H9 (cell line): ENCODE measurements at regions not wholly inside any gene's neighbourhood (a gene's known extent, or its start where the extent isn't known, plus 50 kb on each side); places are given as distances from the start of the nearest gene placed in this dataset.
A peak's percentile ranks its signal among the peaks of the same experiment; 100 is the strongest.

Experiments
- DNase-seq: peaks from one replicate; pipeline ENCODE4 v3.0.0-alpha.2; 2017
- H2AFZ ChIP-seq: one replicate; pipeline ENCODE4 v1.6.1; 2013; ENCODE audit warnings: mild to moderate bottlenecking, low read length, control low read depth, moderate library complexity
- H2AK5ac ChIP-seq: 2 replicates; pipeline ENCODE4 v1.6.1; 2013; ENCODE audit warnings: low read length, control low read depth, mixed read lengths; ENCODE audit not compliant: insufficient read length
- H2BK120ac ChIP-seq: one replicate; pipeline ENCODE4 v1.6.1; 2013; ENCODE audit warnings: low read depth, mild to moderate bottlenecking, low read length, control low read depth, inconsistent platforms; ENCODE audit not compliant: poor library complexity, severe bottlenecking
- H2BK12ac ChIP-seq: 2 replicates; pipeline ENCODE4 v1.6.1; 2013; ENCODE audit warnings: low read length, control low read depth, mixed read lengths, low read depth; ENCODE audit not compliant: insufficient read length
- H2BK15ac ChIP-seq: 2 replicates; pipeline ENCODE4 v1.6.1; 2013; ENCODE audit warnings: low read depth, low read length, control low read depth
- H2BK20ac ChIP-seq: one replicate; pipeline ENCODE4 v1.6.1; 2013; ENCODE audit warnings: low read depth, mild to moderate bottlenecking, low read length, control low read depth, inconsistent platforms; ENCODE audit not compliant: poor library complexity, severe bottlenecking
- H2BK5ac ChIP-seq: 2 replicates; pipeline ENCODE4 v1.6.1; 2013; ENCODE audit warnings: low read length, control low read depth, mixed read lengths; ENCODE audit not compliant: insufficient read length
- H3K14ac ChIP-seq: 2 replicates; pipeline ENCODE4 v1.6.1; 2013; ENCODE audit warnings: low read length, control low read depth; ENCODE audit not compliant: insufficient read depth
- H3K18ac ChIP-seq: 2 replicates; pipeline ENCODE4 v1.6.1; 2013; ENCODE audit warnings: low read depth, mild to moderate bottlenecking, mixed read lengths, low read length, control low read depth; ENCODE audit not compliant: insufficient read length
- H3K23ac ChIP-seq: 2 replicates; pipeline ENCODE4 v1.6.1; 2013; ENCODE audit warnings: low read length, control low read depth, mixed read lengths, low read depth; ENCODE audit not compliant: insufficient read length
- H3K23me2 ChIP-seq: 2 replicates; pipeline ENCODE4 v1.6.1; 2013; ENCODE audit warnings: low read depth, mild to moderate bottlenecking, mixed read lengths, low read length, control low read depth; ENCODE audit not compliant: insufficient read length, poor library complexity, severe bottlenecking
- H3K27ac ChIP-seq: 2 replicates; pipeline ENCODE4 v1.5.1; 2013; ENCODE audit warnings: low read length, control low read depth, mixed read lengths, low read depth; ENCODE audit not compliant: insufficient read length
- H3K27me3 ChIP-seq: 2 replicates; pipeline ENCODE4 v1.6.1; 2013; ENCODE audit warnings: low read length, control low read depth, inconsistent platforms; ENCODE audit not compliant: insufficient read depth
- H3K4ac ChIP-seq: 2 replicates; pipeline ENCODE4 v1.6.1; 2013; ENCODE audit warnings: low read depth, mild to moderate bottlenecking, control low read depth, inconsistent platforms, low read length, moderate library complexity
- H3K4me1 ChIP-seq: 2 replicates; pipeline ENCODE4 v1.6.1; 2013; ENCODE audit warnings: low read length, control low read depth, inconsistent platforms; ENCODE audit not compliant: insufficient read depth
- H3K4me2 ChIP-seq: 2 replicates; pipeline ENCODE4 v1.6.1; 2013; ENCODE audit warnings: low read length, control low read depth, mixed read lengths; ENCODE audit not compliant: insufficient read length, insufficient read depth
- H3K56ac ChIP-seq: 2 replicates; pipeline ENCODE4 v1.6.1; 2013; ENCODE audit warnings: low read depth, mild to moderate bottlenecking, mixed read lengths, low read length, control low read depth; ENCODE audit not compliant: insufficient read length
- H3K79me1 ChIP-seq: 2 replicates; pipeline ENCODE4 v1.6.1; 2013; ENCODE audit warnings: low read depth, mild to moderate bottlenecking, moderate library complexity, low read length, control low read depth, inconsistent platforms; ENCODE audit not compliant: insufficient read depth, poor library complexity, severe bottlenecking
- H3K79me2 ChIP-seq: 2 replicates; pipeline ENCODE4 v1.6.1; 2013; ENCODE audit warnings: low read length, control low read depth, inconsistent platforms; ENCODE audit not compliant: insufficient read depth
- H3K9ac ChIP-seq: 2 replicates; pipeline ENCODE4 v1.6.1; 2013; ENCODE audit warnings: low read length, control low read depth, mixed read lengths; ENCODE audit not compliant: insufficient read length; ENCODE audit errors: extremely low read depth
- H3K9me3 ChIP-seq: one replicate; pipeline ENCODE4 v1.6.1; 2013; ENCODE audit warnings: low read depth, low read length, inconsistent platforms; ENCODE audit not compliant: control insufficient read depth
- H3T11ph ChIP-seq: one replicate; pipeline ENCODE4 v1.6.1; 2013; ENCODE audit warnings: mild to moderate bottlenecking, low read length, control low read depth, inconsistent platforms
- H4K20me1 ChIP-seq: one replicate; pipeline ENCODE4 v1.6.1; 2013; ENCODE audit not compliant: control insufficient read depth, insufficient read length, insufficient read depth
- H4K5ac ChIP-seq: 2 replicates; pipeline ENCODE4 v1.6.1; 2013; ENCODE audit warnings: low read depth, mild to moderate bottlenecking, mixed read lengths, low read length, control low read depth; ENCODE audit not compliant: insufficient read length
- H4K8ac ChIP-seq: replicated peaks from 2 replicates; pipeline ENCODE4 v1.6.1; 2013; ENCODE audit warnings: low read length, control low read depth, mixed read lengths, low read depth; ENCODE audit not compliant: insufficient read length
- H4K91ac ChIP-seq: 2 replicates; pipeline ENCODE4 v1.6.1; 2013; ENCODE audit warnings: low read depth, mild to moderate bottlenecking, moderate library complexity, mixed read lengths, low read length, control low read depth; ENCODE audit not compliant: insufficient read length
- H3K27ac Mint-ChIP-seq, 3 experiments: 2 replicates in 2 of 3; 3 replicates in 1 of 3; pipeline ENCODE4 v1.8.0; 2020 to 2021; ENCODE audit warnings: mixed read lengths in 3 of 3, mild to moderate bottlenecking in 1 of 3, moderate library complexity in 1 of 3
- H3K27me3 Mint-ChIP-seq: 2 replicates; pipeline ENCODE4 v1.8.0; 2021; ENCODE audit warnings: low read depth, mild to moderate bottlenecking, moderate library complexity, mixed read lengths
- H3K36me3 Mint-ChIP-seq, 3 experiments: 2 replicates in 2 of 3; 3 replicates in 1 of 3; pipeline ENCODE4 v1.8.0; 2020 to 2021; ENCODE audit warnings: low read depth in 3 of 3, mixed read lengths in 3 of 3; ENCODE audit not compliant: insufficient read depth in 1 of 3
- H3K4me1 Mint-ChIP-seq, 2 experiments: 2 replicates each; pipeline ENCODE4 v1.8.0; 2020; ENCODE audit warnings: mixed read lengths in 2 of 2
- H3K4me3 Mint-ChIP-seq, 2 experiments: 2 replicates in 1 of 2; 3 replicates in 1 of 2; pipeline ENCODE4 v1.8.0; 2020 to 2021; ENCODE audit warnings: mild to moderate bottlenecking in 2 of 2, mixed read lengths in 2 of 2, moderate library complexity in 1 of 2
- H3K9me3 Mint-ChIP-seq, 2 experiments: 2 replicates in 1 of 2; 3 replicates in 1 of 2; pipeline ENCODE4 v1.8.0; 2020; ENCODE audit warnings: mild to moderate bottlenecking in 2 of 2, mixed read lengths in 2 of 2, moderate library complexity in 1 of 2
- WGBS: extraction: QIAGEN DNeasy Blood & Tissue Kit; methylation state at CpG from one replicate; pipeline ENCODE4 v1.1.7; 2013; ENCODE audit warnings: missing lambda C conversion rate, low lambda C conversion rate, mixed read lengths; ENCODE audit not compliant: insufficient read length; ENCODE audit errors: extremely low coverage; 5-methylcytosine and 5-hydroxymethylcytosine counted together
- TF ChIP-seq, protein P1 (sequence below): fragments of 200-600 bp; sonication (generic); conservative IDR thresholded peaks from 3 replicates; pipeline ENCODE4 v1.8.0; 2021; ENCODE audit warnings: antibody characterized with exemption, mild to moderate bottlenecking

DNA sequence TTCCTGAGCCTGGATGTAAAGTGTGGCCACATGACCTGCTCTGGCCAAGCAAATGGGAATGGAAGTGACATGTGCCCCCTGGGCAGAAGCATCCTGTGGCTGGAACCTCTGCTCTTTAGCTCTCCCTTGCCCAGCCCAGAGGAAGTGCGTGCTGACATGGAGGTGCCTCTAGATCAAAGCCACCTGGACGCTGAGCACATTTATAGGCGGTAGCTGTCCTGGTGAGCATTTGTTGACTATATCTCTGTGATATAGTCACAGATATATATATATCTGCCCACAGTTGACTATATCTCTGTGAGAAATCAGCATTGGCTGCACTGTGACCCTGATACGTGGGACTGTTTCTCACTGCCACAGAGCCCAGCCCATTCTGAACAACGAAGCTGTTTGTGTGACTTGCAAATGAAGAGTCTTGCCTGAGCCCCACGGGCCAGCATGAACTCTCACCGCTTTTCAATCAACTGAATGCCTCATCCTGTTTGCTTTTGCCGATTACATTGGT lies 118.8 kb downstream of the C16orf95 start:
- peak overlapping the region in 1 of 3 experiments; percentile 88; a peak in 2 of 7 replicates for H3K27ac Mint-ChIP-seq
- Histone ChIP-seq H2BK5ac (no peak overlapping the region), H2BK12ac (no peak overlapping the region), H4K8ac (no peak overlapping the region), H3K9me3 (no peaks in the 10 kb centered on the region), H3K9ac (no peak overlapping the region), H2BK20ac (no peak overlapping the region), H4K91ac (no peak overlapping the region), H3K79me2 (no peaks in the 10 kb centered on the region), H3K79me1 (no peaks in the 10 kb centered on the region), H2AK5ac (no peak overlapping the region), H3K27ac (no peak overlapping the region), H2AFZ (no peak overlapping the region), H3K4me1 (no peaks in the 10 kb centered on the region), H4K20me1 (no peaks in the 10 kb centered on the region), H2BK15ac (no peak overlapping the region), H3K27me3 (no peaks in the 10 kb centered on the region), H3K56ac (no peak overlapping the region), H3T11ph (no peak overlapping the region), H3K23ac (no peak overlapping the region), H4K5ac (no peak overlapping the region), H3K14ac (no peak overlapping the region), H3K23me2 (no peaks in the 10 kb centered on the region), H3K4me2 (no peak overlapping the region), H3K4ac (no peak overlapping the region), H3K18ac (no peak overlapping the region), H2BK120ac (no peak overlapping the region)
- TF ChIP-seq, protein P1, sequence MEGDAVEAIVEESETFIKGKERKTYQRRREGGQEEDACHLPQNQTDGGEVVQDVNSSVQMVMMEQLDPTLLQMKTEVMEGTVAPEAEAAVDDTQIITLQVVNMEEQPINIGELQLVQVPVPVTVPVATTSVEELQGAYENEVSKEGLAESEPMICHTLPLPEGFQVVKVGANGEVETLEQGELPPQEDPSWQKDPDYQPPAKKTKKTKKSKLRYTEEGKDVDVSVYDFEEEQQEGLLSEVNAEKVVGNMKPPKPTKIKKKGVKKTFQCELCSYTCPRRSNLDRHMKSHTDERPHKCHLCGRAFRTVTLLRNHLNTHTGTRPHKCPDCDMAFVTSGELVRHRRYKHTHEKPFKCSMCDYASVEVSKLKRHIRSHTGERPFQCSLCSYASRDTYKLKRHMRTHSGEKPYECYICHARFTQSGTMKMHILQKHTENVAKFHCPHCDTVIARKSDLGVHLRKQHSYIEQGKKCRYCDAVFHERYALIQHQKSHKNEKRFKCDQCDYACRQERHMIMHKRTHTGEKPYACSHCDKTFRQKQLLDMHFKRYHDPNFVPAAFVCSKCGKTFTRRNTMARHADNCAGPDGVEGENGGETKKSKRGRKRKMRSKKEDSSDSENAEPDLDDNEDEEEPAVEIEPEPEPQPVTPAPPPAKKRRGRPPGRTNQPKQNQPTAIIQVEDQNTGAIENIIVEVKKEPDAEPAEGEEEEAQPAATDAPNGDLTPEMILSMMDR = no peak
- H3K27me3 Mint-ChIP-seq = peaks cover 12% of the 10 kb centered on the region
- DNase-seq = peak; percentile 50
- no peaks in the 10 kb centered on the region for H3K36me3 Mint-ChIP-seq
- no peak overlapping the region for H3K4me3 Mint-ChIP-seq
- H3K4me1 Mint-ChIP-seq = peaks cover 20 to 22% of the 10 kb centered on the region in 2 experiments
- WGBS = no CpG with 5 or more reads among the region's 8 CpGs
- H3K9me3 Mint-ChIP-seq = no peaks in the 10 kb centered on the region; a peak in 2 of 5 replicates
